PFSK-1 (cell line): ENCODE measurements at regions not wholly inside any gene's neighbourhood (a gene's known extent, or its start where the extent isn't known, plus 50 kb on each side); places are given as distances from the start of the nearest gene placed in this dataset.

ENCODE experiments used
- FOXP2 ChIP-seq: optimal IDR thresholded peaks from 2 replicates; pipeline ENCODE3; 2011; ENCODE audit warnings: borderline replicate concordance, control low read depth, inconsistent platforms; ENCODE audit not compliant: insufficient read depth; ENCODE audit errors: extremely low read length, extremely low read depth
- POLR2AphosphoS5 ChIP-seq: IDR thresholded peaks from 2 replicates; pipeline ENCODE4 v1.6.1; 2012; ENCODE audit warnings: low read depth, mild to moderate bottlenecking, control low read depth, low read length, moderate library complexity
- REST ChIP-seq, 2 experiments: IDR thresholded peaks; 2 replicates each; pipeline versions ENCODE4 v1.6.1 to v1.8.0; 2011 to 2012; ENCODE audit warnings: low read depth in 2 of 2, low read length in 2 of 2, control low read depth in 1 of 2, inconsistent platforms in 1 of 2, mild to moderate bottlenecking in 1 of 2, moderate library complexity in 1 of 2; ENCODE audit not compliant: insufficient read depth in 1 of 2
- SIN3A ChIP-seq: IDR thresholded peaks from 2 replicates; pipeline ENCODE4 v1.6.1; 2012; ENCODE audit warnings: mild to moderate bottlenecking, low read length, moderate library complexity, borderline replicate concordance; ENCODE audit not compliant: insufficient read depth
- TAF1 ChIP-seq: IDR thresholded peaks from 2 replicates; pipeline ENCODE4 v1.6.1; 2012; ENCODE audit warnings: low read length, control low read depth, borderline replicate concordance; ENCODE audit not compliant: insufficient read depth

- TF ChIP-seq TAF1 (no peak), REST (IDR thresholded peaks at IDR 0.05; ENCODE audit: insufficient read depth in 1 of 2, low read depth in 2 of 2, low read length in 2 of 2) (no peak), POLR2AphosphoS5 (no peak), SIN3A (no peak), FOXP2 (no peak)
Observed at GRCh38 chr15:62879770-62880169, 162.8 kb upstream of the TPM1 start.
